ENCODE measurements at regions not wholly inside any gene's neighbourhood (a gene's known extent, or its start where the extent isn't known, plus 50 kb on each side); places are given as distances from the start of the nearest gene placed in this dataset.

DNA sequence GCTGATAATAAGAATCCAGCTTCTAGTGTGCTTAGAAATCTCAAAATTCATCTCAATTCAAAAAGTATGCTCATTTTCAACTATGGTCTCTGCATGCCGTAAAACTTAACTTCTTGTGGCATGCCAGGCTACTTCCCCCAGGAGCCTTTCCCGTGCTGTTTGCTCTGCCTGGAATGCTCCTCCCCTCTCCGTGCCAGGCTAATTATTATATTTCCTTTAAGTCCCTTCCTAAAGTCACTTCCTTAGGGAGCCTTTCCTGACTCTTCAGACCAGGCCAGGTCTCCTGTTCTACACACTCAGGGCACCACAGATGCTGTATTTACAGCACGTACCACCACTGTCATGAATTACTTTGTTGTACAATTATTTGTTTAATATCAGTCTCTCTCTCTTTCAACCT is 67.1 kb upstream of the PPP2R5A start:
- H3K4me1 ChIP-seq (ENCODE audit: control insufficient read depth, insufficient read depth, low read length) = peaks cover 8% of the 10 kb centered on the region
- no peak overlapping the region for H4K91ac ChIP-seq (ENCODE audit: insufficient read depth, low read depth, low read length)
- BruUV-seq (replicated peaks) = no TSS peak
- no peak overlapping the region for H3K4me3 ChIP-seq (ENCODE audit: insufficient read depth, low read depth, low read length)
- H3K18ac ChIP-seq (ENCODE audit: low read depth, low read length) = no peak overlapping the region
- H4K5ac ChIP-seq (ENCODE audit: low read depth, low read length) = no peak overlapping the region
- POLR2A ChIA-PET (ENCODE audit: unreplicated experiment) = no interaction called here
- no peaks in the 10 kb centered on the region for H4K20me1 ChIP-seq (ENCODE audit: insufficient read depth, low read length)
- in situ Hi-C loops (cut with MboI; ENCODE audit: low sequenced_read_pairs) = no loop called here
- H3K36me3 ChIP-seq (ENCODE audit: control insufficient read depth, insufficient read depth, low read length) = no peaks in the 10 kb centered on the region
- H3K9me1 ChIP-seq (ENCODE audit: insufficient read depth, low read length) = peaks cover 7% of the 10 kb centered on the region; the same call in 1 of the 2 replicates
- H2BK120ac ChIP-seq (ENCODE audit: low read depth, low read length) = no peak overlapping the region
- 90% methylated on average over 1 of the region's 4 CpGs; no CpG with 5 or more reads in 1 of the 2 experiments for WGBS, 2 experiments (ENCODE audit: extremely low coverage in 2 of 2, insufficient read length in 1 of 2)
- no peak overlapping the region for H3K56ac ChIP-seq (ENCODE audit: extremely low read depth, insufficient read depth, low read length)
- H3K79me1 ChIP-seq (ENCODE audit: low read depth in 1 of 2, low read length in 2 of 2) = no peaks in the 10 kb centered on the region
- intact Hi-C loops (cut with micrococcal nuclease) = loop anchor here (2.0 kb wide), 1 partner anchor 69 kb away; no protein-coding TSS in a partner anchor
- H2AK5ac ChIP-seq (ENCODE audit: low read depth, low read length) = no peak overlapping the region
- H2AFZ ChIP-seq (replicated peaks; ENCODE audit: low read length, poor library complexity) = no peak overlapping the region
- H2AK9ac ChIP-seq (replicated peaks; ENCODE audit: low read depth, low read length, poor library complexity) = no peak overlapping the region
- H2BK5ac ChIP-seq (ENCODE audit: low read depth, low read length, poor library complexity, severe bottlenecking) = no peak overlapping the region
- CTCF ChIA-PET = no interaction called here
- no peaks in the 10 kb centered on the region for H3K9me3 ChIP-seq (ENCODE audit: control insufficient read depth, insufficient read depth, low read length)
- H3K9ac ChIP-seq (ENCODE audit: low read depth, low read length) = no peak overlapping the region
- no peak overlapping the region for H3K4ac ChIP-seq (ENCODE audit: low read depth, low read length)
- H3K23ac ChIP-seq (ENCODE audit: low read depth, low read length) = no peak overlapping the region
- H3K27me3 ChIP-seq (ENCODE audit: control insufficient read depth, insufficient read depth, low read length) = no peaks in the 10 kb centered on the region
- TF ChIP-seq CEBPB (IDR thresholded peaks at IDR 0.05; ENCODE audit: low read depth, low read length) = no peak
- TF ChIP-seq FOS (IDR thresholded peaks at IDR 0.05; ENCODE audit: low read depth, low read length) = no peak
- TF ChIP-seq, protein P1, sequence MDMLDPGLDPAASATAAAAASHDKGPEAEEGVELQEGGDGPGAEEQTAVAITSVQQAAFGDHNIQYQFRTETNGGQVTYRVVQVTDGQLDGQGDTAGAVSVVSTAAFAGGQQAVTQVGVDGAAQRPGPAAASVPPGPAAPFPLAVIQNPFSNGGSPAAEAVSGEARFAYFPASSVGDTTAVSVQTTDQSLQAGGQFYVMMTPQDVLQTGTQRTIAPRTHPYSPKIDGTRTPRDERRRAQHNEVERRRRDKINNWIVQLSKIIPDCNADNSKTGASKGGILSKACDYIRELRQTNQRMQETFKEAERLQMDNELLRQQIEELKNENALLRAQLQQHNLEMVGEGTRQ (IDR thresholded peaks at IDR 0.05; ENCODE audit: low read depth, low read length) = no peak
- TF ChIP-seq BHLHE40 (IDR thresholded peaks at IDR 0.05; ENCODE audit: low read depth, low read length) = no peak
- no peak for TF ChIP-seq POLR2A (IDR thresholded peaks at IDR 0.05; ENCODE audit: low read depth, low read length)
- TF ChIP-seq, protein P2, sequence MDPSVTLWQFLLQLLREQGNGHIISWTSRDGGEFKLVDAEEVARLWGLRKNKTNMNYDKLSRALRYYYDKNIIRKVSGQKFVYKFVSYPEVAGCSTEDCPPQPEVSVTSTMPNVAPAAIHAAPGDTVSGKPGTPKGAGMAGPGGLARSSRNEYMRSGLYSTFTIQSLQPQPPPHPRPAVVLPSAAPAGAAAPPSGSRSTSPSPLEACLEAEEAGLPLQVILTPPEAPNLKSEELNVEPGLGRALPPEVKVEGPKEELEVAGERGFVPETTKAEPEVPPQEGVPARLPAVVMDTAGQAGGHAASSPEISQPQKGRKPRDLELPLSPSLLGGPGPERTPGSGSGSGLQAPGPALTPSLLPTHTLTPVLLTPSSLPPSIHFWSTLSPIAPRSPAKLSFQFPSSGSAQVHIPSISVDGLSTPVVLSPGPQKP (IDR thresholded peaks at IDR 0.05; ENCODE audit: borderline replicate concordance, low read depth, low read length) = no peak
- TF ChIP-seq MAFK (IDR thresholded peaks at IDR 0.05; ENCODE audit: low read depth, low read length) = no peak
- TF ChIP-seq MXI1 (IDR thresholded peaks at IDR 0.05; ENCODE audit: borderline replicate concordance, low read depth, low read length) = no peak
- no peak for TF ChIP-seq NFE2L2 (IDR thresholded peaks at IDR 0.05; ENCODE audit: low read depth, low read length)
- no peak for TF ChIP-seq RAD21 (IDR thresholded peaks at IDR 0.05; ENCODE audit: low read length)
- TF ChIP-seq RFX5 (IDR thresholded peaks at IDR 0.05; ENCODE audit: low read depth, low read length) = no peak
- no peak for TF ChIP-seq CHD1 (IDR thresholded peaks at IDR 0.05; ENCODE audit: low read depth, low read length)
- no peak for TF ChIP-seq RCOR1 (IDR thresholded peaks at IDR 0.05; ENCODE audit: insufficient replicate concordance, low read length)
- TF ChIP-seq, protein P3, sequence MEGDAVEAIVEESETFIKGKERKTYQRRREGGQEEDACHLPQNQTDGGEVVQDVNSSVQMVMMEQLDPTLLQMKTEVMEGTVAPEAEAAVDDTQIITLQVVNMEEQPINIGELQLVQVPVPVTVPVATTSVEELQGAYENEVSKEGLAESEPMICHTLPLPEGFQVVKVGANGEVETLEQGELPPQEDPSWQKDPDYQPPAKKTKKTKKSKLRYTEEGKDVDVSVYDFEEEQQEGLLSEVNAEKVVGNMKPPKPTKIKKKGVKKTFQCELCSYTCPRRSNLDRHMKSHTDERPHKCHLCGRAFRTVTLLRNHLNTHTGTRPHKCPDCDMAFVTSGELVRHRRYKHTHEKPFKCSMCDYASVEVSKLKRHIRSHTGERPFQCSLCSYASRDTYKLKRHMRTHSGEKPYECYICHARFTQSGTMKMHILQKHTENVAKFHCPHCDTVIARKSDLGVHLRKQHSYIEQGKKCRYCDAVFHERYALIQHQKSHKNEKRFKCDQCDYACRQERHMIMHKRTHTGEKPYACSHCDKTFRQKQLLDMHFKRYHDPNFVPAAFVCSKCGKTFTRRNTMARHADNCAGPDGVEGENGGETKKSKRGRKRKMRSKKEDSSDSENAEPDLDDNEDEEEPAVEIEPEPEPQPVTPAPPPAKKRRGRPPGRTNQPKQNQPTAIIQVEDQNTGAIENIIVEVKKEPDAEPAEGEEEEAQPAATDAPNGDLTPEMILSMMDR (conservative IDR thresholded peaks at IDR 0.05; ENCODE audit: low read depth, low read length) = no peak
- no peak for TF ChIP-seq SMC3 (IDR thresholded peaks at IDR 0.05; ENCODE audit: low read depth, low read length)
- TF ChIP-seq MAZ (IDR thresholded peaks at IDR 0.05; ENCODE audit: borderline replicate concordance, low read depth, low read length) = no peak
- dilution Hi-C loops (cut with HindIII; ENCODE audit: low sequenced_read_pairs, unreplicated experiment) = no loop called here
- H3K4me2 ChIP-seq (ENCODE audit: low read depth, low read length) = no peak overlapping the region
- DNase-seq = no peak
- H4K8ac ChIP-seq (ENCODE audit: low read depth in 2 of 2, low read length in 2 of 2) = no peak overlapping the region
- no peak for ATAC-seq (ENCODE audit: low read depth)
- no peak overlapping the region for H3K27ac ChIP-seq (ENCODE audit: insufficient read depth, low read length)
- H2BK20ac ChIP-seq (ENCODE audit: low read depth, low read length) = no peak overlapping the region
- H3K14ac ChIP-seq (replicated peaks; ENCODE audit: low read depth, low read length) = no peak overlapping the region
- no peak overlapping the region for H2BK15ac ChIP-seq (ENCODE audit: low read depth, low read length)
